ENCODE measurements at regions not wholly inside any gene's neighbourhood (a gene's known extent, or its start where the extent isn't known, plus 50 kb on each side); places are given as distances from the start of the nearest gene placed in this dataset.
A peak's percentile ranks its signal among the peaks of the same experiment; 100 is the strongest.

- no peak overlapping the region for H3K27ac ChIP-seq (ENCODE audit: control insufficient read depth, insufficient read depth)
- no peaks in the 10 kb centered on the region for H3K4me1 ChIP-seq (ENCODE audit: control insufficient read depth, insufficient read depth, low read length)
- ChIA-PET POLR2A (interaction anchor here (0.5 to 2.2 kb wide), 2 partner anchors 17 to 1799 kb away, joined by 3 to 7 read pairs; no protein-coding TSS in a partner anchor), SMC1A (ENCODE audit: uncharacterized antibody, unreplicated experiment) (interaction anchor here (0.6 to 9.4 kb wide), 22 partner anchors 8 to 1347 kb away, joined by 3 to 80 read pairs (median 4); no protein-coding TSS in a partner anchor), CTCF (interaction anchor here (0.6 to 3.0 kb wide), 16 partner anchors 8 to 1755 kb away, joined by 3 to 18 read pairs (median 4); no protein-coding TSS in a partner anchor), RAD21 (ENCODE audit: unreplicated experiment) (interaction anchor here (0.7 to 5.1 kb wide), 18 partner anchors 8 to 1754 kb away, joined by 3 to 35 read pairs (median 6); no protein-coding TSS in a partner anchor)
- FAIRE-seq: no peak
- intact Hi-C loops (cut with micrococcal nuclease; ENCODE audit: unreplicated experiment) (no loop called here), in situ Hi-C loops (cut with MboI) (no loop called here)
- no peaks in the 10 kb centered on the region for H3K36me3 ChIP-seq (ENCODE audit: control insufficient read depth in 2 of 2, insufficient read depth in 2 of 2, low read length in 1 of 2)
- no peaks in the 10 kb centered on the region for H3K79me2 ChIP-seq (ENCODE audit: control insufficient read depth, insufficient read depth, low read length)
- no peak overlapping the region for H3K4me3 ChIP-seq
- no peaks in the 10 kb centered on the region for H4K20me1 ChIP-seq (ENCODE audit: control insufficient read depth, insufficient read depth)
- H3K9ac ChIP-seq (ENCODE audit: control insufficient read depth, insufficient read depth, low read length): no peak overlapping the region
- ATAC-seq: peak; percentile 40
- H3K9me3 ChIP-seq (replicated peaks; ENCODE audit: control insufficient read depth, insufficient read depth, low read length): no peaks in the 10 kb centered on the region; the same call in 2 of the 3 replicates
- DNase-seq (ENCODE audit: low read depth, low spot score): no peak
- H2AFZ ChIP-seq (ENCODE audit: control insufficient read depth, low read depth, low read length): no peak overlapping the region
- BruUV-seq (replicated peaks): no TSS peak
- TF ChIP-seq YBX1 (IDR thresholded peaks at IDR 0.05) (no peak), ATF2 (IDR thresholded peaks at IDR 0.05; ENCODE audit: low read length) (no peak), ATF3 (IDR thresholded peaks at IDR 0.05; ENCODE audit: borderline replicate concordance, extremely low read depth, low read depth, low read length) (no peak), ASH2L (IDR thresholded peaks at IDR 0.05; ENCODE audit: borderline replicate concordance, low read depth) (no peak), MTA3 (IDR thresholded peaks at IDR 0.05; ENCODE audit: borderline replicate concordance, low read length) (no peak), ZNF622 (IDR thresholded peaks at IDR 0.05) (no peak), PRDM15 (CRISPR knock-in tag; IDR thresholded peaks at IDR 0.05) (no peak), CBX5 (IDR thresholded peaks at IDR 0.05; ENCODE audit: low read depth) (no peak), RAD51 (IDR thresholded peaks at IDR 0.05) (no peak), BACH1 (IDR thresholded peaks at IDR 0.05; ENCODE audit: borderline replicate concordance) (no peak), NKRF (conservative IDR thresholded peaks at IDR 0.05) (no peak), IKZF2 (IDR thresholded peaks at IDR 0.05) (no peak), EZH2 (IDR thresholded peaks at IDR 0.05; ENCODE audit: borderline replicate concordance, control insufficient read depth, low read depth, low read length) (no peak)
- H3K27me3 ChIP-seq (replicated peaks in 1 of 2; ENCODE audit: control insufficient read depth in 2 of 2, insufficient read depth in 2 of 2, low read length in 1 of 2): peaks cover 0 to 3% of the 10 kb centered on the region in 2 experiments; a peak in 1 of 4 replicates
- 0% methylated on average over 3 of the region's 3 CpGs for WGBS (ENCODE audit: insufficient coverage, insufficient replicate concordance, low lambda C conversion rate, missing lambda C conversion rate)
- no peak overlapping the region for H3K4me2 ChIP-seq (ENCODE audit: control insufficient read depth, insufficient read depth)
These were observed 180.6 kb upstream of the TMPO start for GRCh38 chr12:98334768-98335167.
